ENCODE measurements at regions not wholly inside any gene's neighbourhood (a gene's known extent, or its start where the extent isn't known, plus 50 kb on each side); places are given as distances from the start of the nearest gene placed in this dataset.

GRCh38 chr2:221818616-221819320 is 246.7 kb upstream of the EPHA4 start:
- no peak for DNase-seq (ENCODE audit: low spot score)

- no peak for DNase-seq (ENCODE audit: low spot score)
Observed at GRCh38 chr2:221817878-221818277, 245.8 kb upstream of the EPHA4 start.

DNA sequence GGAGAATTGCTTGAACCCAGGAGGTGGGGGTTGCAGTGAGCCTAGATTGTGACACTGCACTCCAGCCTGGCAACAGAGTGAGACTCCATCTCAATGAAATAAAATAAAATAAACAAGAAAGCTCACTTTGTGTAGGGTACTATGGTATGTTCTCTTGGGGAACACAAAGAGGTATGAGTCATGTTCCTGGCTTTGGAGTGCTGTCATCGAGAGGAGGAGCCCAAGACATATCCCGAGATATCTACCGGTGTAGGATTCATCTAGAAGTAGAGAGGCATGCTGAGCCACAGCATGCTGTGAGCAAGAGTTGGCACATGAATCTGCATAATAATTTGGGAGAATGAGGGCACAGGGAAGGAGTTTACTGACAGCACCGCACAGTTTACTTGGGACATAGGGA is 244.9 kb upstream of the EPHA4 start:
- no peak for DNase-seq (ENCODE audit: low spot score)

DNA sequence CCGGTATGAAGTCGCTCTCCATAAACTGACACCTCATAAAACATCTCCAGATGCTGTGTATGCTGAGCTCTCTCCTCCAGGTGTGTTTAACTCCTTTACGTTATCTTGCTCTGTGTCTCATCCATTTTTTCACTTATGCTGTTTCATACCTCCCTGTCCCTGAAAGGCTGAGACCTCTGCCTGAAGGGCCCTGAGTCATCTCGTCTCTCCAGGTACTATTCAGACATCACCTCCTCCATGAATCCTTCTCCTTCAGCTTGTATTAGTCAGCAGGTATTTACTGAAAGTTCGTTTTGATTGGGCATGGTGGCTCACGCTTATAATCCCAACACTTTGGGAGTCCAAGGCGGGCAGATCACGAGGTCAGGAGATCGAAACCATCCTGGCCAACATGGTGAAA is 244.5 kb upstream of the EPHA4 start:
- no peak for DNase-seq (ENCODE audit: low spot score)

- no peak for DNase-seq (ENCODE audit: low spot score)
Observed at GRCh38 chr2:221810650-221811049, 238.5 kb upstream of the EPHA4 start.

DNA sequence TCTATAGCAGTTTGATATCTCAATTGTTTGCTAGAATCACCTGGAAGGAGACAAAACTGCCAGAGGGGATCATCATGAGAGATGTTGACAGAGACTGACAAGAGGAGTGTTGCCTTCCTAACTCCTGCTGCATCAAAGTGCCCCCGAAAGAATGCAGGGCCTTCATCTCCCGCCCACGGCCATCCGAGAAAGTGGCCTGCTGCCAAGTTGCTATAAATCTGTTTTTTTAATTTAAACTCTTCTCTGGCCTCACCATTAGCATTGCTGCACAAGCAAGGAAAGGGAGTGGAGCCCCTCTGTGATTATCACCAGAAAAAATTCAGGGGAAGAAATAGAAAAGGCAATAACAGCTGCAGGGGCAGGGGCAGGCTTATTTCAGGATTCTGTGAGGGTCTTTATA is 238.1 kb upstream of the EPHA4 start:
- DNase-seq (ENCODE audit: low spot score) = no peak

GRCh38 chr2:221808488-221808887 is 236.4 kb upstream of the EPHA4 start:
- no peak for DNase-seq (ENCODE audit: low spot score)

GRCh38 chr2:221807706-221808105 is 235.6 kb upstream of the EPHA4 start:
- no peak for DNase-seq (ENCODE audit: low spot score)

DNA sequence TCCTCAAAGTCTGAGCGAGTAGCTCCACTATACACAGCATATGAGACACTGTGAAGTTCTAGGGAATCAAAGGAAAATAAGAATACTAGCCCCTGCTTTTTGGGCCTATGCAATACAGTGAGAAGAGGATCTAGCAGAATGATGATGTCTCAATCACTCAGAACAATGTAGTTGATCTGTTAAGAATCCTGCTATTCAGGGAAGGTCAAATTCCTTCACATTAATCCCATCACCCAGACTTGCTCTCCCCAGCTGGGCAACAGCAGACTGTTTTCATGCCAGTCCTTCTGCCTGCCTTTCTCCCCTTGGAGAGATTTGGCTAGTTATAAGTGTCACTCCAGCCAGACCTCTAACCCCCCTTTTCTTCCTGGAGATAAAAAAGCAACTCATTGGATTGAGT is 230.0 kb upstream of the EPHA4 start:
- no peak for DNase-seq (ENCODE audit: low spot score)

GRCh38 chr2:221792971-221793521 is 220.9 kb upstream of the EPHA4 start:
- DNase-seq (ENCODE audit: low spot score) = no peak

GRCh38 chr2:221791844-221792243 is 219.7 kb upstream of the EPHA4 start:
- DNase-seq (ENCODE audit: low spot score) = no peak

DNA sequence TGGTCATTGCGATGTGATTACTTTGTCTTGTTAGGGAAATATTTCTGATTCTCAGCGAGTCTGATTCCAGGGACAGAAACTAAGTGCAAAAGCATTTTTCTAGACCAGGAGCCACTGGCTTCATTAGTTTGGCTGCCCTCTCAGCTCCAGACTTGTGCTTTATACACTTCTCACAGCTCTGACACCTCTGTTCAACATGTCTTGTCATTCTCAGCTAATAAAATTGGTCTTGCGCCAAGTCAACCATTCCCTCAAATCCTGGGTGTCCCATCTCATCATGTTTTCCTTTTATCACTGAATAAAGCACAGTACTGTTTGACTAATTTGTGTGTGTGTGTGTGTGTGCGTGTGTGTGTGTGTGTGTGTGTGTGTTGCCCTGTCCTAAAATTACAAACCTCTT is 215.5 kb upstream of the EPHA4 start:
- no peak for DNase-seq (ENCODE audit: low spot score)

DNA sequence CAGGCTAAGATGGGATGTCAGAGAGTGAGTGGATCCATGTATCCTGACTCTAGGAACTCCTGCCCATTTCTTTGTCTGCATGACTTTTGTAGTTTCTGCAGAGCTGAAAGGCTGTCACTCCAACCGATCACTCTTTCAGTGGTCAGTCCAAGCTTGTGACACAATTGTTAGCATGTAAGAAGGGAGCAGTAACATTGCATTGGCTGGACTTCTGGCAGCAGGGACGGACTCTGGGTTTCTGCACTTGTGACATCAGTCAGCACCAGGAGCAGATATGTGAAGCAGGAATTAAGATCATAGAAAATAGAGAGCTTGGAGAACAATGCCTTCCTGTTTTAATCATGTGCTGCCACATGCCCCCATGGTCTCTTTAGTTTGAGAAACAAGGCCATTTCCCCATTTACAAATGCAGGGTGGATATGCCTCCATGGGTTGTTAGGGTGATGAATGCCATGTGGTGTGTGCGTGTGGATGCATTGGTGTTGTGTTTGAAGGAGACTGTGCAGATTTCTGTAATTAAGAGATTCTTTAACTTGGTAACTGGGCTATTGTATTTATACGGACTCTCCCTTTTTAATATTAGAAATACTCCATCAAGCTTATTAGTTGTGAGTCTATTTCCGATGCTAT is 214.3 kb upstream of the EPHA4 start:
- DNase-seq (ENCODE audit: low spot score) = no peak

DNA sequence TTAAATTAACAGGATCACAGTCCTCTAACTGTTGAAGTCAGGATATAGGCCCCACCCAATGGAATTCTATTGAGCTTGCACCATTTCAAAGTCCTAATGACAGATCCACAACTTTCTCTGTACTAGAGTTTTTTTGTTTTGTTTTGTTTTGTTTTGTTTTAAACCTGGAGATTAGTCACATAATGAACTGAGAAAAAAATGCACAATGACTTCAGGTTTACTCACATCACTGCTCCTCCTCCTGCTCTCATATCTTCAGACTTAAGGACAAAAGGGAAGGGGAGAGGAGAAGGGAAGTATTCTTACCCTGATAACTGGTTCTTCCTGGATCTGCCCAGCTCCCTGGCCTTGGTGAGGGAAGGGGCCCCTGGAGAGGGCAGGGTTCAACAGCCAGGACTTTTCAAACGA is 208.2 kb upstream of the EPHA4 start:
- DNase-seq (ENCODE audit: low spot score) = no peak

- no peak for DNase-seq (ENCODE audit: low spot score)
Observed at GRCh38 chr2:221779614-221780067, 207.5 kb upstream of the EPHA4 start.

GRCh38 chr2:221778025-221778424 is 205.9 kb upstream of the EPHA4 start:
- DNase-seq (ENCODE audit: low spot score) = no peak

- no peak for DNase-seq (ENCODE audit: low spot score)
Observed at GRCh38 chr2:221777119-221777518, 205.0 kb upstream of the EPHA4 start.

- DNase-seq (ENCODE audit: low spot score) = no peak
Observed at GRCh38 chr2:221775096-221775495, 203.0 kb upstream of the EPHA4 start.

GRCh38 chr2:221774136-221774535 is 202.0 kb upstream of the EPHA4 start:
- DNase-seq (ENCODE audit: low spot score) = no peak

DNA sequence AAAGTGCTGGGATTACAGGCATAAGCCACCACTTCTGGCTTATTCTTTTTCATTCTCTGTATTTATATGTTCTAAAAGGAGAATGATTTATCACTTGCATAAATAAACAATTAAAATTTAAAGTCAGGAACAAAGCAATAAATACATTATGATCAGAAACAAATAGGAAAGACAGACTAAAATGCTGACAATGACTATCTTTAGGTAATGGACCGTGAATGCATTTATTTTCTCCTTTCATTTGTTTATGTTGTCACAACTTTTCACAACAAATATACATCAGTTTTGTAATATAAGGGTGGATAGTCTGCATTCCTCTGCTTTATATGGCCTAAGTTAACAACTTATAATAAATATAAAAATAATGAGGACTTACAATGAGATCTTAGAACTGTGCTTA is 199.2 kb upstream of the EPHA4 start:
- DNase-seq (ENCODE audit: low spot score) = no peak

GRCh38 chr2:221767106-221768012 is 195.3 kb upstream of the EPHA4 start:
- no peak for DNase-seq (ENCODE audit: low spot score)

GRCh38 chr2:221762496-221762895 is 190.4 kb upstream of the EPHA4 start:
- DNase-seq (ENCODE audit: low spot score) = no peak

- no peak for DNase-seq (ENCODE audit: low spot score)
Observed at GRCh38 chr2:221761260-221761659, 189.2 kb upstream of the EPHA4 start.
